HEK293 (cell line): ENCODE measurements at regions not wholly inside any gene's neighbourhood (a gene's known extent, or its start where the extent isn't known, plus 50 kb on each side); places are given as distances from the start of the nearest gene placed in this dataset.

Experiments
- CTCF ChIP-seq: fragments of 450-650 bp; formaldehyde crosslinking; IDR thresholded peaks from 2 replicates; pipeline ENCODE4 v1.5.1; 2016; ENCODE audit warnings: missing biosample characterization, missing genetic modification characterization
- MZF1 ChIP-seq: fragments of 450-650 bp; formaldehyde crosslinking; IDR thresholded peaks from 2 replicates; pipeline ENCODE4 v1.5.1; 2017; ENCODE audit warnings: missing biosample characterization, missing genetic modification characterization, borderline replicate concordance
- REPIN1 ChIP-seq: fragments of 450-650 bp; formaldehyde crosslinking; IDR thresholded peaks from 2 replicates; pipeline ENCODE4 v1.5.1; 2017; ENCODE audit warnings: missing biosample characterization, missing genetic modification characterization, low read depth
- SETDB1 ChIP-seq: IDR thresholded peaks from one replicate; pipeline ENCODE4 v1.6.1; 2017; ENCODE audit warnings: mild to moderate bottlenecking, low read length, moderate library complexity, mixed read lengths; ENCODE audit not compliant: insufficient read length
- SP2 ChIP-seq: fragments of 450-650 bp; formaldehyde crosslinking; IDR thresholded peaks from 2 replicates; pipeline ENCODE4 v1.5.1; 2016; ENCODE audit warnings: missing biosample characterization, missing genetic modification characterization
- ZBTB1 ChIP-seq: fragments of 450-650 bp; formaldehyde crosslinking; IDR thresholded peaks from 2 replicates; pipeline ENCODE4 v1.5.1; 2016; ENCODE audit warnings: missing biosample characterization, missing genetic modification characterization
- ZBTB7A ChIP-seq: fragments of 450-650 bp; formaldehyde crosslinking; IDR thresholded peaks from 2 replicates; pipeline ENCODE4 v1.5.1; 2016; ENCODE audit warnings: low read depth, missing biosample characterization, missing genetic modification characterization
- ZNF335 ChIP-seq: fragments of 450-650 bp; formaldehyde crosslinking; conservative IDR thresholded peaks from 2 replicates; pipeline ENCODE4 v1.5.1; 2016; ENCODE audit warnings: missing biosample characterization, missing genetic modification characterization
- ZNF529 ChIP-seq: fragments of 450-650 bp; formaldehyde crosslinking; IDR thresholded peaks from 2 replicates; pipeline ENCODE4 v1.5.1; 2017; ENCODE audit warnings: missing genetic modification characterization, missing biosample characterization; ENCODE audit not compliant: insufficient replicate concordance

GRCh38 chr9:90966480-90967144, 165.0 kb downstream of the SYK start:
- TF ChIP-seq MZF1 (no peak), CTCF (tag by site-specific recombination) (no peak), ZBTB1 (tag by site-specific recombination) (no peak), ZBTB7A (tag by site-specific recombination) (no peak), SETDB1 (no peak), ZNF529 (tag by site-specific recombination) (no peak), ZNF335 (no peak), REPIN1 (tag by site-specific recombination) (no peak), SP2 (no peak)
